Breast epithelium (tissue), 4 donors: ENCODE measurements at regions not wholly inside any gene's neighbourhood (a gene's known extent, or its start where the extent isn't known, plus 50 kb on each side); places are given as distances from the start of the nearest gene placed in this dataset.
"Not testable (repeated sequence)": the region's sequence is repeated elsewhere in the genome, so short reads cannot be mapped to it uniquely, and the experiment has no call there.

Experiments used
- DNase-seq, 2 donors: peaks; one replicate each; pipeline ENCODE4 v3.0.0-alpha.2; 2019; ENCODE audit warnings: low spot score in 2 of 2
- H3K27ac ChIP-seq, 2 donors: fragments of 200-600 bp; sonication (generic) in 1 of 2; one replicate each; pipeline ENCODE4 v1.5.1; 2016 to 2019; ENCODE audit warnings: mild to moderate bottlenecking in 1 of 2
- H3K27me3 ChIP-seq, 2 donors: fragments of 200-600 bp; sonication (generic) in 1 of 2; one replicate each; pipeline versions ENCODE4 v1.5.1 to v1.6.0; 2017 to 2019; ENCODE audit warnings: control low read depth in 1 of 2, mild to moderate bottlenecking in 1 of 2
- H3K36me3 ChIP-seq: fragments of 200-600 bp; one replicate; pipeline ENCODE4 v1.5.1; 2019
- H3K4me1 ChIP-seq, 2 donors: fragments of 200-600 bp; sonication (generic); one replicate each; pipeline ENCODE4 v1.5.1; 2016 to 2019; ENCODE audit warnings: control low read depth in 1 of 2
- H3K4me3 ChIP-seq, 3 donors: fragments of 200-600 bp; sonication (generic); 1 replicate in 2 of 3; 2 replicates in 1 of 3; pipeline ENCODE4 v1.5.1; 2016 to 2019; ENCODE audit warnings: mild to moderate bottlenecking in 3 of 3, moderate library complexity in 2 of 3
- H3K9me3 ChIP-seq, 2 donors: fragments of 200-600 bp; sonication (generic) in 1 of 2; one replicate each; pipeline ENCODE4 v1.5.1; 2016 to 2019; ENCODE audit warnings: control low read depth in 1 of 2
- CTCF ChIP-seq, 3 donors: fragments of 450-650 bp; IDR thresholded peaks; one replicate each; pipeline ENCODE4 v1.5.1; 2016 to 2017; ENCODE audit warnings: antibody characterized with exemption in 3 of 3, mild to moderate bottlenecking in 3 of 3, moderate library complexity in 3 of 3
- POLR2A ChIP-seq: fragments of 450-650 bp; IDR thresholded peaks from one replicate; pipeline ENCODE4 v1.6.1; 2016; ENCODE audit warnings: antibody characterized with exemption, mild to moderate bottlenecking, moderate library complexity
- POLR2AphosphoS5 ChIP-seq, 3 donors: sonication (generic); formaldehyde crosslinking; IDR thresholded peaks; one replicate each; pipeline ENCODE4 v1.6.1; 2017; ENCODE audit warnings: antibody characterized with exemption in 3 of 3
- intact Hi-C: fragments of 100-400 bp; cut with DNase I; formaldehyde crosslinking; loops from one replicate; pipeline ENCODE4 v1.15.1; 2023; ENCODE audit warnings: low total_unique reads

GRCh38 chr12:5269846-5270245 lies 162.1 kb upstream of the NTF3 start:
- intact Hi-C loops = no loop called here
- Histone ChIP-seq H3K4me1 (no peaks in the 10 kb centered on the region), H3K9me3 (no peaks in the 10 kb centered on the region), H3K27me3 (no peaks in the 10 kb centered on the region), H3K4me3 (no peak overlapping the region), H3K36me3 (no peaks in the 10 kb centered on the region), H3K27ac (no peak overlapping the region)
- TF ChIP-seq POLR2A (no peak), CTCF (IDR thresholded peaks at IDR 0.05) (no peak), POLR2AphosphoS5 (IDR thresholded peaks at IDR 0.05) (no peak)
- no peak for DNase-seq

GRCh38 chr12:5272018-5272785 lies 159.7 kb upstream of the NTF3 start:
- intact Hi-C loops = no loop called here
- H3K4me3 ChIP-seq = no peak overlapping the region
- no peak for DNase-seq
- H3K9me3 ChIP-seq = no peaks in the 10 kb centered on the region
- no peaks in the 10 kb centered on the region for H3K36me3 ChIP-seq
- H3K27ac ChIP-seq = no peak overlapping the region
- TF ChIP-seq CTCF (IDR thresholded peaks at IDR 0.05) (no peak), POLR2AphosphoS5 (IDR thresholded peaks at IDR 0.05) (no peak), POLR2A (no peak)
- no peaks in the 10 kb centered on the region for H3K4me1 ChIP-seq
- peaks cover 0 to under 1% of the 10 kb centered on the region in 2 donors for H3K27me3 ChIP-seq

- H3K27me3 ChIP-seq = peaks cover 0 to 15% of the 10 kb centered on the region in 2 donors
- intact Hi-C loops = no loop called here
- H3K9me3 ChIP-seq = no peaks in the 10 kb centered on the region
- TF ChIP-seq POLR2A (no peak), POLR2AphosphoS5 (IDR thresholded peaks at IDR 0.05) (no peak), CTCF (IDR thresholded peaks at IDR 0.05) (no peak)
- no peak overlapping the region for H3K27ac ChIP-seq
- H3K36me3 ChIP-seq = no peaks in the 10 kb centered on the region
- no peak for DNase-seq
- H3K4me1 ChIP-seq = no peaks in the 10 kb centered on the region
- no peak overlapping the region for H3K4me3 ChIP-seq
Observed at GRCh38 chr12:5273709-5274108, 158.2 kb upstream of the NTF3 start.

GRCh38 chr12:5276327-5276880 lies 155.5 kb upstream of the NTF3 start:
- Histone ChIP-seq H3K4me3 (no peak overlapping the region), H3K9me3 (no peaks in the 10 kb centered on the region), H3K4me1 (no peaks in the 10 kb centered on the region), H3K36me3 (no peaks in the 10 kb centered on the region), H3K27ac (no peak overlapping the region), H3K27me3 (peaks cover 0 to 18% of the 10 kb centered on the region in 2 donors)
- TF ChIP-seq POLR2A (no peak), CTCF (IDR thresholded peaks at IDR 0.05) (no peak), POLR2AphosphoS5 (IDR thresholded peaks at IDR 0.05) (no peak)
- DNase-seq = no peak
- intact Hi-C loops = no loop called here

- Histone ChIP-seq H3K27me3 (peaks cover 0 to 18% of the 10 kb centered on the region in 2 donors), H3K4me1 (no peaks in the 10 kb centered on the region), H3K4me3 (no peak overlapping the region), H3K9me3 (no peaks in the 10 kb centered on the region), H3K36me3 (no peaks in the 10 kb centered on the region), H3K27ac (no peak overlapping the region)
- no peak for TF ChIP-seq POLR2A
- no peak for TF ChIP-seq CTCF (IDR thresholded peaks at IDR 0.05)
- no peak for TF ChIP-seq POLR2AphosphoS5 (IDR thresholded peaks at IDR 0.05)
- DNase-seq = no peak
- intact Hi-C loops = no loop called here
Observed at GRCh38 chr12:5280086-5280485, 151.8 kb upstream of the NTF3 start.

GRCh38 chr12:5290368-5290767 lies 141.5 kb upstream of the NTF3 start:
- H3K27ac ChIP-seq, H3K4me3 ChIP-seq, H3K36me3 ChIP-seq, intact Hi-C loops, H3K4me1 ChIP-seq, DNase-seq, H3K9me3 ChIP-seq: not testable (repeated sequence)
- H3K27me3 ChIP-seq = peaks cover 0 to 14% of the 10 kb centered on the region in 2 donors
